RWPE1 (cell line): ENCODE measurements at regions not wholly inside any gene's neighbourhood (a gene's known extent, or its start where the extent isn't known, plus 50 kb on each side); places are given as distances from the start of the nearest gene placed in this dataset.

Experiments
- CTCF ChIA-PET: fragments of 350-600 bp; sonication (Branson Sonifier 250); formaldehyde crosslinking; extraction: SDS; loops from one replicate; lab custom pipeline; 2021; lab: Yijun Ruan, JAX
- POLR2A ChIA-PET: fragments of 400-600 bp; formaldehyde crosslinking; extraction: SDS; loops from one replicate; lab custom pipeline; 2020; ENCODE audit warnings: antibody characterized with exemption; ENCODE audit not compliant: low non-redundant PET; lab: Yijun Ruan, JAX
- DNase-seq: peaks from one replicate; pipeline ENCODE4 v3.0.0; 2012; ENCODE audit warnings: low spot score
- H3K27ac ChIP-seq: fragments of 450-650 bp; 2 replicates; pipeline ENCODE4 v1.5.1; 2017
- TF ChIP-seq, protein P1 (sequence below): fragments of 450-650 bp; conservative IDR thresholded peaks from 2 replicates; pipeline ENCODE4 v1.5.1; 2017; ENCODE audit warnings: low read depth, mild to moderate bottlenecking

DNA sequence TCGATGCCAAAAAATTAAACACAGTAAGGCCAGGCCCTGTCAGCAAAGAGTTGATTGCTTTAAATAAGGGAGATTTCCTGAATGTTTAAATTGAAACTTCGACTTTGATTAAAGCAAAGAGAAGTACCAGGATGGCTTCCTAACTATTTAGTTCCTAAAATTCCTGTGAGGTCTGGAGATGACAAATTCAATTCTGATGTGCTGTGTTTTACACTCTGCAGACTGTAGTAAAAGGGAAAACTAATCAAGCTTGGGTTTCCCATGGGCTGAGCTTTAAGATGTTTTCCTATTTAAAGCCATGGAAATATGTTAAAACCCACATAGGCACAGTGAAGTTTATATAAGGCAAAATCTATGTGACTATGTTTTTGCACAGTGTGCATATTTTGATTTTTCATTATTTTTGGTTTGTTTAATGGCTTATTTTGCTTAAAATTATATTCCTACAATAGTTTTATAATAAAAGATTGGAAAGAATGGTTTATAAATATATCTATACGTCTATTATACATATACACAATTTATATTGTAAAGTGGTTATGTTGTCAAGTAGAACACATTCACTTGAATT, 198.5 kb upstream of the EYA4 start:
- DNase-seq: no peak
- ChIA-PET CTCF (no interaction called here), POLR2A (no interaction called here)
- H3K27ac ChIP-seq: no peak overlapping the region
- TF ChIP-seq, protein P1, sequence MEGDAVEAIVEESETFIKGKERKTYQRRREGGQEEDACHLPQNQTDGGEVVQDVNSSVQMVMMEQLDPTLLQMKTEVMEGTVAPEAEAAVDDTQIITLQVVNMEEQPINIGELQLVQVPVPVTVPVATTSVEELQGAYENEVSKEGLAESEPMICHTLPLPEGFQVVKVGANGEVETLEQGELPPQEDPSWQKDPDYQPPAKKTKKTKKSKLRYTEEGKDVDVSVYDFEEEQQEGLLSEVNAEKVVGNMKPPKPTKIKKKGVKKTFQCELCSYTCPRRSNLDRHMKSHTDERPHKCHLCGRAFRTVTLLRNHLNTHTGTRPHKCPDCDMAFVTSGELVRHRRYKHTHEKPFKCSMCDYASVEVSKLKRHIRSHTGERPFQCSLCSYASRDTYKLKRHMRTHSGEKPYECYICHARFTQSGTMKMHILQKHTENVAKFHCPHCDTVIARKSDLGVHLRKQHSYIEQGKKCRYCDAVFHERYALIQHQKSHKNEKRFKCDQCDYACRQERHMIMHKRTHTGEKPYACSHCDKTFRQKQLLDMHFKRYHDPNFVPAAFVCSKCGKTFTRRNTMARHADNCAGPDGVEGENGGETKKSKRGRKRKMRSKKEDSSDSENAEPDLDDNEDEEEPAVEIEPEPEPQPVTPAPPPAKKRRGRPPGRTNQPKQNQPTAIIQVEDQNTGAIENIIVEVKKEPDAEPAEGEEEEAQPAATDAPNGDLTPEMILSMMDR: no peak

DNA sequence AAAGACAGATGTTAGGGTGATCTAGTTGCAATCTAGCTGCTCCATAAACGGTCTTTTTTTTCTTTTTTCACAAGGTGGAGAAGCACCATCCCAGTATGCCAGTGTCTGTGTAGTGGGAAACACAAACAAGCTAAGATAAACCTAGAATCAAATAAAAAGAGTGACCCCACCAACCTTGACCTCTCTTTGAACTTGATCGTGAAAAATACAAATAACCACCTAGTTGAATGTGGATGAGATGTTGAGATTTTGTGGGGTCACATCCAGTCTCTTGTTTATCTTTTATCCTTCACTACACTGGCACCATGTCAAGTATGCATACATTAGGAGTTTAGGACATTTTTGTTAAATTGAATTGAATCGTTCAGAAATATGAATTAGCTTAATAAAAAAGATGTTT, 194.6 kb upstream of the EYA4 start:
- DNase-seq: no peak
- ChIA-PET POLR2A (no interaction called here), CTCF (no interaction called here)
- TF ChIP-seq, protein P1: no peak
- H3K27ac ChIP-seq: no peak overlapping the region

DNA sequence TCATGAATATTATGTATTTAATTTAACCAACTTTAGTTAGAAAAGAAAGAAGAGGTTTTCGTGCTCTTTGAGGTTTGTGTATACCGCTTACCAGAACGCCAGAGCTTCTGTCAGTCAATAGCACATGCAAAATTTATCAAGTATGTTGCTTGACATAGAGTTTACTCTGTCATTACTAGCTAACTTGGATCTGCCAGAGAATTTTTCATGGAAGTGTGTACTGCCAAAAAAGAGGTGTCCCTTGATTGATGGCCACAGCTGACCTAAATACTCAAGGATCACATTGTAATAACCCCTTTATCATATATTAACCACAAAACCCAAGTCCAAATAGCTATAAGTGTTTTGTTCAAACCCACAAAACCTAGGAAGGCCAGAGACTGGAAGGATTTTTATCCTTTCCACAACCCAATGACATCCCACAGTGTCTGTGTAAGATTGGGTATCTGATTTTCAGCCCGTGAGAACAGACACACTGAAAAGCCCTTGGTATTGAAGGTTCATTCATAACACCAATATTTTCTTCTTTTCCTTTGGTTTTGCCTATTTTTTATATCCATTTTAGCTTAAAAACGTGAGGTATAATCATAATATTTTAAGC, 194.0 kb upstream of the EYA4 start:
- no peak overlapping the region for H3K27ac ChIP-seq
- POLR2A ChIA-PET: no interaction called here
- DNase-seq: no peak
- CTCF ChIA-PET: no interaction called here
- TF ChIP-seq, protein P1: no peak

DNA sequence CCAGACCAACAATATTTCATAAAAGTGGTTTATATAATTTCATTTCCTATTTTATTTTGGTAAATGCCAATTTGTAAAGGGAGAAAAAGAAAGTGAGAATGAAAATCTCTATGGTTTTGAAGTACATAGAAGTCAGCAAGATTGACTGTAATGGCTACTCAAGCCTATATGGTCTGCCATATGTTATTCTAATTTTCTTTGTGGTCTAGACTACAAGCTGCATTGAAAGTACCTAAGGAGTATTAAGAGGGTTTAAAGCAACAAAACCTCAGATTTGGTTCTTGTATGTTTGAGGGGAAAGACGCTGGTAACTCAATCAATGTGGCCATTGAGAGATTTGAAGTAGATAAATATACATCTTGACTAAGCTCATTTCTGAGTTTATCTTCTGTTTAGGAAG, 193.5 kb upstream of the EYA4 start:
- ChIA-PET CTCF (no interaction called here), POLR2A (no interaction called here)
- no peak for DNase-seq
- TF ChIP-seq, protein P1: no peak
- no peak overlapping the region for H3K27ac ChIP-seq

DNA sequence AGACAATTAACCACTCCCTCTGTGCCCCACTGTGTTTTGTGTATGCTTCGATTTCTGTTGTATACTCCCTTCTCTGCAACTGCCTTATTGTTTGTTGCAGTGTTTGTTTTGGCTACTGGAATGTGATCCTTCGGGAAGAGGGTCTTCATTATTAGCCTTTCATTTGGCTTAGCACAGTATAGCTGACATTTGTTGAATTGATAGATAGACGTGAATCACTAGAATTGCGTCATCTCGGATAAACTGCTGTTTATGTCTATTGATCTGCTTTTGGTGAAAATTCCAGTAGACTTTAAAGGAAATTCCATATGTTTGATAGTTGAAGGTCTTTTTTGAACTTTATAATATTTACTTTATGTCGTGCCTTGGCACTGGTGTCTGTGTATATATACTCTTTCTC, 189.9 kb upstream of the EYA4 start:
- H3K27ac ChIP-seq: no peak overlapping the region
- POLR2A ChIA-PET: no interaction called here
- CTCF ChIA-PET: interaction anchor here (0.6 kb wide), 2 partner anchors 55 to 124 kb away, joined by 3 to 6 read pairs; no protein-coding TSS in a partner anchor
- no peak for DNase-seq
- TF ChIP-seq, protein P1: no peak

DNA sequence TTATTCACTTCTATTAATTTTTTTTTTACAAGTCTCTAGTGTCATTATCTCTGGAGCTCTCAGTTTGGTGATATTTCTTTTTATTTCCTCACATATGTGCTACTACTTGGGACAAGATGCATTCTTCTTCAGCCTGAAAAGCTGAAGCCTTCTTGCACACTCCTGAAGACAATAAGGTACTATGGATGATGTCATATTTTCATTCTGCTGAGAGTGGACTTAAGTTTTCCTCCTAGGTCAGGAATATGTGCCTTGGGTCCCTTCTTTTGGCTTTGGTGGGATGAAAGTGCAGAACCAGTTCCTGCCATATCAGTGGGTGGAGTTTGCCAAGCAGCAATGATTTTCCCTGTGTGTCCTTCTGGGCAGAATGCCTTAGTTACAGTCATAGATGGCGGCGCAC, 188.7 kb upstream of the EYA4 start:
- TF ChIP-seq, protein P1: no peak
- ChIA-PET CTCF (no interaction called here), POLR2A (no interaction called here)
- no peak for DNase-seq
- no peak overlapping the region for H3K27ac ChIP-seq
